A549 (cell line): ENCODE measurements at regions not wholly inside any gene's neighbourhood (a gene's known extent, or its start where the extent isn't known, plus 50 kb on each side); places are given as distances from the start of the nearest gene placed in this dataset.

Experiments used
- ATAC-seq, 2 experiments: fragments of 200-7000 bp in 1 of 2; fragments of >200 bp in 1 of 2; cut with Nextera tagmentation in 1 of 2; cut with Tn5 transposase in 1 of 2; 3 replicates each; pipeline versions ENCODE4 v1.8.0 to v1.9.1; 2018 to 2020; ENCODE audit warnings: mild to moderate bottlenecking in 1 of 2, moderate library complexity in 1 of 2
- CTCF ChIA-PET: fragments of 300-600 bp; sonication (Branson Sonifier 250); formaldehyde crosslinking; extraction: SDS; loops from one replicate; lab custom pipeline; 2021; ENCODE audit warnings: antibody characterized with exemption, inconsistent platforms; lab: Yijun Ruan, JAX
- POLR2A ChIA-PET: fragments of 350-600 bp; formaldehyde crosslinking; extraction: SDS; loops from one replicate; lab custom pipeline; 2021; ENCODE audit warnings: antibody characterized with exemption, inconsistent platforms; lab: Yijun Ruan, JAX
- DNase-seq, 2 experiments: peaks; one replicate each; pipeline versions ENCODE4 v3.0.0 to v3.0.0-alpha.2; 2011 to 2016; ENCODE audit warnings: low read depth in 1 of 2, low spot score in 1 of 2
- FAIRE-seq: peaks from 2 replicates; lab custom pipeline; 2011; peaks lifted over from hg19 to GRCh38; lab: Jason Lieb, UNC
- H3K27ac ChIP-seq, 2 experiments: fragments of >200 bp; sonication (Bioruptor Twin); formaldehyde crosslinking; 3 replicates each; pipeline ENCODE4 v1.5.1; 2016 to 2017
- H3K4me1 ChIP-seq: fragments of >200 bp; sonication (Bioruptor Twin); formaldehyde crosslinking; 3 replicates; pipeline ENCODE4 v1.6.1; 2016
- H3K4me2 ChIP-seq: fragments of >200 bp; sonication (Bioruptor Twin); formaldehyde crosslinking; 3 replicates; pipeline ENCODE4 v1.6.1; 2016
- H3K4me3 ChIP-seq: fragments of >200 bp; sonication (Bioruptor Twin); formaldehyde crosslinking; 3 replicates; pipeline ENCODE4 v1.5.1; 2016
- H3K9me3 ChIP-seq: fragments of >200 bp; sonication (Bioruptor Twin); formaldehyde crosslinking; 3 replicates; pipeline ENCODE4 v1.6.1; 2016
- BCL3 ChIP-seq: fragments of >200 bp; sonication (Bioruptor Twin); formaldehyde crosslinking; IDR thresholded peaks from 3 replicates; pipeline ENCODE4 v1.6.1; 2016
- BHLHE40 ChIP-seq: IDR thresholded peaks from 2 replicates; pipeline ENCODE4 v1.6.1; 2012; ENCODE audit warnings: low read depth, low read length, inconsistent platforms
- CBX8 ChIP-seq: fragments of 200-600 bp; sonication (generic); IDR thresholded peaks from 2 replicates; pipeline ENCODE4 v1.6.1; 2016
- CTCF ChIP-seq: fragments of >200 bp; sonication (Bioruptor Twin); formaldehyde crosslinking; IDR thresholded peaks from 3 replicates; pipeline ENCODE4 v1.5.1; 2016
- E2F6 ChIP-seq: IDR thresholded peaks from 2 replicates; pipeline ENCODE4 v1.6.1; 2012; ENCODE audit warnings: low read depth, borderline replicate concordance
- EHMT2 ChIP-seq: fragments of 200-600 bp; sonication (generic); IDR thresholded peaks from 2 replicates; pipeline ENCODE4 v1.6.1; 2016; ENCODE audit warnings: antibody characterized with exemption, low read depth, mild to moderate bottlenecking, moderate library complexity
- EP300 ChIP-seq, 2 experiments: fragments of >200 bp; sonication (Bioruptor Twin); formaldehyde crosslinking; IDR thresholded peaks; 2 replicates in 1 of 2; 3 replicates in 1 of 2; pipeline ENCODE4 v1.6.1; 2016 to 2017
- HDAC2 ChIP-seq: fragments of 200-600 bp; sonication (generic); IDR thresholded peaks from 2 replicates; pipeline ENCODE4 v1.6.1; 2016
- HEYL ChIP-seq: fragments of 250-450 bp; sonication (Bioruptor Pico); IDR thresholded peaks from 2 replicates; pipeline ENCODE4 v1.8.0; 2021; ENCODE audit warnings: mild to moderate bottlenecking, moderate library complexity
- HOXB13 ChIP-seq: fragments of 250-450 bp; sonication (Bioruptor Pico); IDR thresholded peaks from 2 replicates; pipeline ENCODE4 v1.5.0; 2020; ENCODE audit warnings: low read depth, mild to moderate bottlenecking, moderate library complexity
- JUN ChIP-seq, 2 experiments: fragments of >200 bp; sonication (Bioruptor Twin); formaldehyde crosslinking; IDR thresholded peaks; 2 replicates in 1 of 2; 3 replicates in 1 of 2; pipeline ENCODE4 v1.6.1; 2016 to 2017
- KDM1A ChIP-seq: fragments of 200-600 bp; sonication (generic); IDR thresholded peaks from 2 replicates; pipeline ENCODE4 v1.6.1; 2016; ENCODE audit warnings: low read depth, mild to moderate bottlenecking
- KDM5A ChIP-seq: fragments of 200-600 bp; sonication (generic); IDR thresholded peaks from 2 replicates; pipeline ENCODE4 v1.6.1; 2016; ENCODE audit warnings: antibody characterized with exemption, mild to moderate bottlenecking
- MAX ChIP-seq: IDR thresholded peaks from 2 replicates; pipeline ENCODE4 v1.6.1; 2012
- NFE2L2 ChIP-seq: fragments of 150-350 bp; conservative IDR thresholded peaks from 2 replicates; pipeline ENCODE4 v1.6.1; 2014; ENCODE audit warnings: low read length
- NPAS2 ChIP-seq: fragments of 250-450 bp; sonication (Bioruptor Pico); IDR thresholded peaks from 2 replicates; pipeline ENCODE4 v1.8.0; 2022; ENCODE audit warnings: mild to moderate bottlenecking, moderate library complexity, borderline replicate concordance
- REST ChIP-seq: fragments of 200-600 bp; sonication (generic); IDR thresholded peaks from 2 replicates; pipeline ENCODE4 v1.6.1; 2016; ENCODE audit warnings: antibody characterized with exemption, mild to moderate bottlenecking, moderate library complexity
- RFX5 ChIP-seq: fragments of 450-650 bp; IDR thresholded peaks from 2 replicates; pipeline ENCODE4 v1.7.1; 2014; ENCODE audit warnings: antibody characterized with exemption, mild to moderate bottlenecking, moderate library complexity
- RNF2 ChIP-seq: fragments of 200-600 bp; sonication (generic); IDR thresholded peaks from 2 replicates; pipeline ENCODE4 v1.6.1; 2016; ENCODE audit warnings: low read depth, mild to moderate bottlenecking, antibody characterized with exemption, moderate library complexity, borderline replicate concordance
- SMC3 ChIP-seq: fragments of >200 bp; sonication (Bioruptor Twin); formaldehyde crosslinking; IDR thresholded peaks from 3 replicates; pipeline ENCODE4 v1.6.1; 2018; ENCODE audit warnings: inconsistent platforms
- SREBF2 ChIP-seq: fragments of 450-650 bp; IDR thresholded peaks from 2 replicates; pipeline ENCODE4 v1.6.1; 2014; ENCODE audit warnings: mild to moderate bottlenecking, moderate library complexity
- TP53 ChIP-seq: fragments of 250-450 bp; sonication (Bioruptor Pico); IDR thresholded peaks from 2 replicates; pipeline ENCODE4 v1.5.0; 2021; ENCODE audit warnings: mild to moderate bottlenecking, moderate library complexity
- ZC3H11A ChIP-seq: fragments of 450-650 bp; IDR thresholded peaks from 2 replicates; pipeline ENCODE4 v1.6.1; 2014; ENCODE audit warnings: antibody characterized with exemption, mild to moderate bottlenecking
- ZFP36 ChIP-seq: fragments of 450-650 bp; IDR thresholded peaks from 2 replicates; pipeline ENCODE4 v1.6.1; 2014; ENCODE audit warnings: borderline replicate concordance; ENCODE audit not compliant: partially characterized antibody
- ZNF302 ChIP-seq: fragments of 250-450 bp; sonication (Bioruptor Pico); IDR thresholded peaks from 2 replicates; pipeline ENCODE4 v1.9.0; 2021; ENCODE audit warnings: inconsistent platforms, mild to moderate bottlenecking, moderate library complexity
- WGBS: methylation state at CpG from one replicate; pipeline ENCODE4 v1.1.6; 2017; ENCODE audit errors: missing lambda C conversion rate; 5-methylcytosine and 5-hydroxymethylcytosine counted together

DNA sequence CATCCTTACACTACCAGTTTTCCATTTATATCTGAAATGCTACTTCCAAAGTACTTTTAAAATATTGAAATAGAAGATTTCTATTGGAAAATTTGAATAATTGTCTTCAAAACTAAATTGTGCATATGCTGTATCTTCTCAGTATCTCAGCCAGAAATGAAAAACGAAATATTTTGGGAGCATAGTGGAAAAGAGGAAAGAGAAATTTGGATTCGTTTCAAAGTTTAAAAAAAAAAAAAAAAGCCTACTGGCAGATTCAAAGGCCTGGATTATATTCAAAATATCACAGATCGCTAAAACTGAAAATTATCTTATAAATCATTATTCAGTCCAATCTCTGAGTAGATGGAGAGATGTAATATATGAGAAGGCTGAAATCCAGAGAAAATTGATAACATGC lies 440.7 kb downstream of the TAF11L14 start:
- Histone ChIP-seq H3K27ac (no peak overlapping the region), H3K4me1 (no peaks in the 10 kb centered on the region), H3K4me2 (no peak overlapping the region), H3K4me3 (no peak overlapping the region)
- CTCF ChIA-PET: no interaction called here
- POLR2A ChIA-PET: no interaction called here
- no peak for FAIRE-seq
- WGBS: 36% methylated on average over 3 of the region's 3 CpGs
- DNase-seq: no peak
- ATAC-seq: no peak
- no peak for TF ChIP-seq TP53 (CRISPR knock-in tag)
- no peak for TF ChIP-seq NFE2L2
- TF ChIP-seq, all 56 proteins: peak for 0
- no peaks in the 10 kb centered on the region for H3K9me3 ChIP-seq

- ChIA-PET CTCF (no interaction called here), POLR2A (no interaction called here)
- Histone ChIP-seq H3K9me3 (no peaks in the 10 kb centered on the region), H3K4me3 (no peak overlapping the region), H3K27ac (no peak overlapping the region), H3K4me2 (no peak overlapping the region), H3K4me1 (no peaks in the 10 kb centered on the region)
- no peak for ATAC-seq
- no peak for FAIRE-seq
- DNase-seq: no peak
- no peak for TF ChIP-seq JUN (IDR thresholded peaks at IDR 0.05)
- TF ChIP-seq BCL3: no peak
- no peak for TF ChIP-seq KDM5A
- no peak for TF ChIP-seq EHMT2
- no peak for TF ChIP-seq ZFP36
- no peak for TF ChIP-seq E2F6
- no peak for TF ChIP-seq CBX8
- TF ChIP-seq RNF2: no peak
- TF ChIP-seq CTCF: no peak
Observed at GRCh38 chr5:18078157-18078556, 443.9 kb downstream of the TAF11L14 start.

GRCh38 chr5:18079831-18080230 lies 445.6 kb downstream of the TAF11L14 start:
- Histone ChIP-seq H3K27ac (no peak overlapping the region), H3K4me2 (no peak overlapping the region), H3K4me1 (no peaks in the 10 kb centered on the region), H3K9me3 (no peaks in the 10 kb centered on the region), H3K4me3 (no peak overlapping the region)
- FAIRE-seq (no peak), DNase-seq (no peak), ATAC-seq (no peak)
- ChIA-PET CTCF (no interaction called here), POLR2A (no interaction called here)
- TF ChIP-seq SREBF2 (no peak), RFX5 (no peak), CTCF (no peak), KDM1A (no peak), HEYL (CRISPR knock-in tag) (no peak), MAX (no peak), ZC3H11A (no peak), BHLHE40 (no peak), REST (no peak), HOXB13 (no peak), NFE2L2 (no peak), EP300 (IDR thresholded peaks at IDR 0.05) (no peak), SMC3 (no peak), ZNF302 (CRISPR knock-in tag) (no peak), E2F6 (no peak), HDAC2 (no peak), NPAS2 (CRISPR knock-in tag) (no peak)
- WGBS: 90% methylated on average over 3 of the region's 3 CpGs
